GM19467 (cell line): ENCODE measurements at regions not wholly inside any gene's neighbourhood (a gene's known extent, or its start where the extent isn't known, plus 50 kb on each side); places are given as distances from the start of the nearest gene placed in this dataset.

Source experiments
- ATAC-seq: cut with Tn5 transposase; IDR thresholded peaks from one replicate; pipeline ENCODE4 v1.9.1; 2021; ENCODE audit warnings: mild to moderate bottlenecking, moderate library complexity; ENCODE audit not compliant: unreplicated experiment

DNA sequence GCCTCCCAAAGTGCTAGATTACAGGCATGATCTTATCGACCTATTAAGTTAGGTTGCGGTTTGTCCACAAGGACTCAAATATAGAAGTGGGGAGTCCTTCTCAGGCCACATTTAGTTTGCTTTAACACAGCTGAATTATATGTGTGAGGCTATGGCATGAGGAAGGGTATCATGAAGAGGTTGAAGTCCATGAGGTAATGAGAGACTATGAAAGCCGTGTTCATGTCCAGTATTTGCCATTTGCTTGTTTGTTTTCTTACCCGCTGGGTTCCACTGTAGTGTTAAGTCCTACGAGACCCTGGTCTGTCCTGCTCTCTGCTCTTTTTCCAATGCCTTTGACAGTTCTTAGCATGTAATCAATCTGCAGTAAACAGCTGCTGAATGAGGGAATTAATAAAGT is 1072.4 kb upstream of the EEF2KMT start:
- no peak for ATAC-seq

DNA sequence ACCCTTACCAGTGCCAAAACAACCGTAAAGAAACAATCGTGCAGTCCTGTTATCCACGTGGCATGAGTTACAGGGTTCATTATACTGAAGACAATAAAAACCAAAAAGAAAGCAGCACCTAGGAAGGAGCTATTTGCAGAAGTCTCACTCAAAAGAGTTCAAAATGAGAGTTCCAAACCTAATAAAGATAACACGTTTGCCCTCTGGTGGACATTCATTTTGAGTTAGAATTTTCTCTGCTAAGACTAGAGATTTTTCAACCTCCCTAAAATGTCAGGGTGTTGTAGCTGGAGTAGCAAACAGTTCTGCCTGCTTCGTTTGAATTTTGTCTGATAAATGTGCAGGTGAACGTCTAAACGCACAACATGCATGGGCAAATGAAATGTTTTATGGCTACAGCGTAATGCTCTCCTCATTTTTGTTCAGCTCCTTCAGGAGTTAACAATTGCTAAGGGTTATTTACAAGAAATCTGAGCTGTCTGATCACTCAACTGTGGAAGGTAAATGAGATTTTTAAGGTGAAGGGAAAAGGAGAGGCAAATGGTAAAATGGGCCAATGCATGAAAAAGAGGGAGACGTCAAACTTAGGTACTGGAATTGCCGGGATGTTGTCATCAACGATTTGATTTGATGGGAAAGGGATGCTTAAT is 1067.9 kb upstream of the EEF2KMT start:
- ATAC-seq, result no peak

- ATAC-seq, result no peak
Measured at GRCh38 chr16:6160871-6161270, 1063.3 kb upstream of the EEF2KMT start.

DNA sequence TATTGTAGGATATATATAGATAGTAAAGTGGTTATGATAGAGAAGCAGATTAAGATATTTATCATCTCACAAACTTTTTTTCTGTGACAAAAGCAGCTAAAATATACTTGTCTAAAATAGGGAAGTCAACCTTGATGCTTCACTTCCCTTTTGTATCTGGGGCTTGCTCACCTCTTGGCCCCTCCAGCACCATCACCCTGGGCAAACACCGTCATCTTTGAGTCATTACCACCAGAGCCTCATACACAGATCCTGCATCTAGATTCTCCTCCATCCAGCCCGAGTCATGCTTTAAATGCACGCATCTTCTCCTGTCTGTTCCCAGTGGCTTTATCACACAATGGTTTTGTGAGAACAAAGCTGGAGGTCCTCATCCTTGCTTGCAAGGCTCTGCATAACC is 1062.7 kb upstream of the EEF2KMT start:
- ATAC-seq, result no peak

DNA sequence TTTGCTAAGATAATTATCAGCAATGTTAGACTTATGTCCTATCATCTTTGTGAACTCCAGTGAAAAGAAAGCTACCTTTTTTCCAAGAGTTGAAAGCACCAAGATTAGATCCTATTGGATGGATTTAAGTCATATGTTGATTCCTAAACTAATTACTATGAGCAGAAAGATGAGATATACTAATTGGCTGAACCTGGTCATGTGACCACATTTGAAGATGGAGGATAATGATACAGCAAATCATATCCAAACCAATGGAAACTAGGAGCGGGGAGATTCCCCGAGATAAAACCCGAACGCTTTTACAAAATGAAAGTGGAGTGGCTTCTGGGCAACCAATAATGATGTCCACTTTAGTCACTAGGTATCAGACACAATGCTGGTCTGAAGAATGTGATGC is 1060.2 kb upstream of the EEF2KMT start:
- no peak for ATAC-seq

DNA sequence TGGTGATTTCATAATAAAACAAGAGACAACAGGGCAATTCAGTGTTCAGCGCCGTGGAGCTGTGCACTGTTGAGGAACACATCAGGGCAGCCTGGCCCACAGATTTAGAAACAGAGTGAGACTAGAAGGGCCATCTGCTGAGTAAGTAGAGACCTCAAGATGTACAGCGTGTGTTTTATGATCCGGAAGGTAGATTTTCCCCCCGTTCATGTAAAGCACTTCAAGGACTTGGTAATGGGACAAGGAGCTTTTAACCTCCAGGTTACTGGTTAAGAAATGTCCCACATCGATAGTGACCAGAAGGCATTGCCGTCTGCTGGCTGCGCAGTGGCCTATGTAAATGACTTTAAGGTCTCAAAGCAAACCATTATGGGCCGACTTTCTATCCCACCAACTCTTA is 1057.7 kb upstream of the EEF2KMT start:
- ATAC-seq, result no peak

DNA sequence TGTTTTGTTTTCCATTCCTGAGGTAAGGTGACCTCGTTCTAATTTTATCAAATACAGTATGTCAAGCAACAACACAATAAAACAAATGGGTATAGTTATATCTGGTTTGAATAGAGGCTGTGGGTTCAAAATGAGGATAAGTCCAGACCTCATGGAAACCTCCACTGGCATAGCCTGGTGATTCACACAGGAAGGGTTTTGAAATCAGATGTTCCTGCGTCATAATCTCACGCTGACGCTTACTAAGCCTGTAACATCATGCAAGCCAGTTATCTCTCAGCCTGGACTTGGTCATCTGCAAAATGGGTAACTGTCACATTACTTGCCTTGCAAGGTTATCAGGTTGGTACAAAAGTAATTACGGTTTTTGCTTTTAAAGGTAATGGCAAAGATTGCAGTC is 1056.3 kb upstream of the EEF2KMT start:
- no peak for ATAC-seq

GRCh38 chr16:6149031-6149430 is 1051.4 kb upstream of the EEF2KMT start:
- ATAC-seq, result no peak

- no peak for ATAC-seq
Measured at GRCh38 chr16:6148361-6148760, 1050.8 kb upstream of the EEF2KMT start.

DNA sequence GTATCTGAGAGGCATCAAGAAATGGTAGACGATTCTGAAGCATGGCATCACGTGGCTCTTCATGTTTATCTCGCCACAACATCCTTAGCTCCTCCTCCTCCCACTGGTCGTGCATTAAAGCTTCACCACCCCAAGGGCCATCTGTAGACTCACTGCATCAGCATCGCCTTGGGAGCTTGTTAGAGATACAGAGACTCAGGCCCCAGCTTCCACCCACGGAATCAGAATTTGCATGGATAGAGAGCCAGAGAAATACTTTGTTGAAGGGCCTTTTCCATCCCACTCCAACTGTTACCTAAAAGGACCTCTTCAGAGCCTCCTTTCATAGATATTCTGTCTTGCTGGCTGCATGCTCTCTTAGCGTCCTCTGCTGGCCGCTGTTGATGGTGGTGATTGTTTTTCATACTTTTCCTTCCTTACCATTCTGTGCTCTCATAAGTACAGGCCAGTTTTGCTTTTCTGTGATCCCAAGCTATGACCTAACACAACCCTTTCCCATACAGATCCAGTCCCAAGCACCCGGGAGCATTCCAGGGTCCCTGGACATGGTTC is 1049.4 kb upstream of the EEF2KMT start:
- no peak for ATAC-seq

DNA sequence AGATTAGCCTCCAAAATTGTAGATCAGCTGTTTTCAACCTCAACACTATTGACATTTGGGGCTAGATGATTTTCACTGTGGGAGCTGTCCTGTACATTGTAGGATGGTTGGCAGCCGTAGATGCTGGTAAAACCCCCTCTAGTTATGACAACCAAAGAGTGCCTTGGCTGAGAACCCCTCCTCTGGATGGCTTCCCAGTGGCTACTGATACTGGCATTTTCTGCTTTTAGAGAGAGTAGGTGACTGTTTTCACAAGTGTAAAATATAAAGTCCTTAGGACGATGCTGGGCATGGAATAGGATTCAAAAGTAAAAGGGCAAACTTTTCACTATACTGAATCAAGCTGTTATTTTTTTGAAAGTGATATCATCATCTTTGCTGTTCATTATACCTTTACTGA is 1048.8 kb upstream of the EEF2KMT start:
- ATAC-seq, result no peak

DNA sequence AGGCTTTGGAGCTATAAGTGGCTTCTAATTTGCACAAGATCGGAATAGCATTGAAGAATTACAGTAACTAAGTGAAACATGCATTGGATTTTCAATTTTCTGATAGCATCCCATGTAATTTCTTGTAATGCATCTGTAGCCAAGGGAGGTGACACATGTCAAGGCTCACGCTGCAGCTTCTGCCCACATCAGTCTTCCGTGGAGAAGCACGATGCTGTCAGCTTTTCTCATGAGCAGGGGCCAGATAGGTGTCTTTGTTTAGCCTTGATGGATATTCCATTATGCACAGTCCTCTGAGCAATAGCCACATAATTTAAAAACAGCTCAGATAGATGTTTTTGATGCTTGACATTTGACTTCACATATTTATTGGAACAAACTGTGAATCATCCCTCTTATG is 1046.9 kb upstream of the EEF2KMT start:
- no peak for ATAC-seq

DNA sequence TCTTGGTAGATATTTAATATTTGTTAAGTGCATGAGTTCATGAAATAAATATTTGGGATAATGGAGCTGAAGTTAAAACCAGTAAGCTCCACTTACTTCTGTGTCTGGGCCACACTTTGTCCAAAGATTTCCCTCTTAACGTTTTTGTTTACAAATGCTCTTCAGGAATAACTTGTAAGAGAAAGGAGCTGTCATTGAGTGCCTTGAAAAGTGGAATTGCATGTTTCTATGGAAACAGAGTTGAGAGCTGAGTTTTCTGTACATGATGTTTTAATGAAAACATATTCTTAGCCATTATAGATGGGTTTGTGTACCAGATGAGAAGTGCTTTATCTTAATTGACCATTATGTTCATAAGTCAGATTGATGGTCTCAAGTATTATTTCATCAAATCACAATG is 1045.4 kb upstream of the EEF2KMT start:
- no peak for ATAC-seq

DNA sequence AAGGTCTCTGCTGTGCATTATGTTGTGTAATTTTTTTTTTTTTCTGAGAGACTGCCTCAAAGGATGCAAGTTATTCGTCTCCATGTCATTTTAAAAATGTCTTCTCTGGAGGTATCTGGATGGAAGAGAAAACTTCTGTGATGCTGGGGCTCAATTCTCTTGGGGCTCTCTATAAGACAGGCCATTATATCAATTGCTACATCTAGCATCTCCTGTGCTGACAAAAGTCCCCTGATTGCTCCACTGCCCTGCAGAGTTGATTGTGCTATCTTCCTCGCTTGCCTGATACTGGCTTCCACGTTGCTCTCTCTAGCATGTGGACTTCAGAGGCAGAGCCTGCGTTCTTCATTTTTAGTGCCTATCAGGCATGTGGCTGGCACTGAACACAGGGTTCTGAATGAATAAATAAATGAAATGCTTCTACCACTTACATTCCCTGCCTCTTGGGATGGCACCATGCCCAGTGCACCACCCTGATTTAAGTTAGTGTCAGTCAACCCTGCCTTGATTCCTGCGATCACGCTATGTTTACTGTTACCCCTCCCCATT is 1035.5 kb upstream of the EEF2KMT start:
- no peak for ATAC-seq

GRCh38 chr16:6132121-6132520 is 1034.5 kb upstream of the EEF2KMT start:
- ATAC-seq, result no peak

DNA sequence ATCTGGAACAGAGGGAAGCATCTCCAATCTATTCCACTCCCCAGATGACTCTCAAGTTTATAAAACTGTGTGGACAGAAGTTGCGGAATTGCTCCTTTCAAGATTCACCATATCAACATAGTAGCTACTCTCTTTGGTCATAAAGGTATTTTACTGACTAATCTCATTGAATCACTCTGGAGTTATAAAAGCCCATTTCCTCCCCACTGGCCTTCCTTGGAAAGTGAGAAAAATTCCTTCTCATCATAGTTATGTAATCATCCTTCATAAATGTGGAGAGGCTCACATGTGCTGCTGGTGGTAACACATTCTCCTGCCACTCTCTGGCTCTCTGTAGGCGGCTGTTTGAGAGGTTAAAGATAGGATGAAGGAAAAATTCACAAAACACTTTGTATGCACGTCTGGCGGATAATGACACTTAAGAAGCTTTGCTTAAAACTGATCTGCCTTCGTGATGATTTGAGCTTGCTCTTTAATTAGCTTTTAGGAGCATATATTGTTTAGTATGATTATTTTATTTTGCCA is 1034.0 kb upstream of the EEF2KMT start:
- no peak for ATAC-seq

DNA sequence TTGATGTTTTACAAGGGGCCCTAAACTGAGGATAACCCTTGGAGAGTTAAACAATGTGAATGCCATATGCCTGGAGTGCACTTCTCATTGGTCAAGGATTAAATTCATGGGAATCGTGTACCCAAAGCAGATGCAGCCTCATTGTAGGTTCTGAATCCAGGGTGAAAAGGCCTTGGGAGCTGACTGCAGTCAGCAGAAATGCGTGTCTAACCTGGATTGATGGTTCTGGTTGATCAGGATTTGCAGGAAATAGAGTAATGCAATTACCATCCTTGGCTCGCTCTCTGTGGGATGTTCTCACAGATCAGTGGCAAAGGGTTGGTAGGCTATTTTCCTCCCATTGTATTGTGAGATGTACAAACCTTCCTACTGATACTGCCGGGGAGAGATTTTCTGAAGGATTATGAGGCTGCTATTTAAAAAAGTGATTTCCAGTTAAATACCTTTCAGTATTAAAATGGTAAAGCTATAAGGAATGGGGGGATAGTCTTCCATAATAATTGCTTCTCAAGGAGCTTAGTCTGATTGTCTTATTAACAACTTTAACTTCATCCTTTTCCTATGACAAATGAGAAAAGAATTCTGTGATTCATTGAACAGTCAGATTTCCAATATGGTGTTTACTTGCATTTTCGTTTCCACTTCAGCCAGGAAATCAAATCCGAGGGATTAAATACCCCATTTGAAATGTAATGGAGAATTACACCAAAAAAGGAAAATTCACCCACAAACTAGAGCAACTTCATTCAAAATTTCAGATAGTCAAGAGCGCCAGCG is 1028.1 kb upstream of the EEF2KMT start:
- no peak for ATAC-seq

DNA sequence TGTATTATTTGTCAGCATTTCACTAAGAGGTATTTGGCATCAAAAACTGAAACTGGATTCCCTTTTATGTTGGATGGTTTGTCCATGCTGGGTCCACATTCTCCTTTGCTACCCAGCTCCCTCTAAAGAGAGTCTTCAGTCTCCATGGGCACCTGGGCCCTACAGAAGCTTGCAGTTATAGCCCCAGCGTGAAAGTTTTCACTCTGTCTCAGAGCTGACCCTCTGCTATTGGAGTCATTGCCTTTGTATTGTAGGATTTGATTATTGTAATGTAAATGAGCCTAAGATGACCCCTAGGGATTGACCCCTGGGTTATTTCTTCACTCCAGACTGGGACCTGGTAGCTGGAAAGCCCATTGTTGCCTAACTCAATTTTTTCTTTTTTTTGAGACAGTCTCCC is 1026.5 kb upstream of the EEF2KMT start:
- ATAC-seq, result no peak

- ATAC-seq, result no peak
Measured at GRCh38 chr16:6122401-6122800, 1024.8 kb upstream of the EEF2KMT start.

GRCh38 chr16:6114691-6115090 is 1017.1 kb upstream of the EEF2KMT start:
- no peak for ATAC-seq

- no peak for ATAC-seq
Measured at GRCh38 chr16:6113749-6114148, 1016.2 kb upstream of the EEF2KMT start.

- no peak for ATAC-seq
Measured at GRCh38 chr16:6112700-6113099, 1015.1 kb upstream of the EEF2KMT start.
